ENCODE measurements at regions not wholly inside any gene's neighbourhood (a gene's known extent, or its start where the extent isn't known, plus 50 kb on each side); places are given as distances from the start of the nearest gene placed in this dataset.

GRCh38 chrX:35680940-35681346 is 117.2 kb upstream of the MAGEB16 start:
- no peaks in the 10 kb centered on the region for H3K27me3 Mint-ChIP-seq
- H3K36me3 Mint-ChIP-seq: no peaks in the 10 kb centered on the region
- no peak overlapping the region for H3K4me3 Mint-ChIP-seq
- peaks cover 5% of the 10 kb centered on the region for H3K9me3 Mint-ChIP-seq
- H3K4me1 Mint-ChIP-seq (ENCODE audit: unreplicated experiment): no peaks in the 10 kb centered on the region
- no peak overlapping the region for H3K27ac Mint-ChIP-seq
- no peak for TF ChIP-seq CTCF (conservative IDR thresholded peaks at IDR 0.05)
- DNase-seq (ENCODE audit: extremely low spot score, unreplicated experiment): no peak

- H3K36me3 Mint-ChIP-seq: no peaks in the 10 kb centered on the region
- no peak overlapping the region for H3K27ac Mint-ChIP-seq
- TF ChIP-seq CTCF (conservative IDR thresholded peaks at IDR 0.05): no peak
- peaks cover 7% of the 10 kb centered on the region for H3K9me3 Mint-ChIP-seq
- H3K4me3 Mint-ChIP-seq: no peak overlapping the region
- no peaks in the 10 kb centered on the region for H3K4me1 Mint-ChIP-seq (ENCODE audit: unreplicated experiment)
- H3K27me3 Mint-ChIP-seq: no peaks in the 10 kb centered on the region
- no peak for DNase-seq (ENCODE audit: extremely low spot score, unreplicated experiment)
Observed at GRCh38 chrX:35682476-35682875, 115.7 kb upstream of the MAGEB16 start.

- Mint-ChIP-seq H3K9me3 (no peaks in the 10 kb centered on the region), H3K4me1 (ENCODE audit: unreplicated experiment) (peaks cover 4% of the 10 kb centered on the region), H3K27me3 (no peaks in the 10 kb centered on the region), H3K27ac (no peak overlapping the region), H3K4me3 (no peak overlapping the region), H3K36me3 (no peaks in the 10 kb centered on the region)
- no peak for TF ChIP-seq CTCF (conservative IDR thresholded peaks at IDR 0.05)
- no peak for DNase-seq (ENCODE audit: extremely low spot score, unreplicated experiment)
Observed at GRCh38 chrX:35696760-35697234, 101.3 kb upstream of the MAGEB16 start.

GRCh38 chrX:35699642-35700041 is 98.5 kb upstream of the MAGEB16 start:
- Mint-ChIP-seq H3K27me3 (no peaks in the 10 kb centered on the region), H3K36me3 (no peaks in the 10 kb centered on the region), H3K27ac (peak overlapping the region; percentile 40), H3K9me3 (no peaks in the 10 kb centered on the region), H3K4me1 (ENCODE audit: unreplicated experiment) (no peaks in the 10 kb centered on the region), H3K4me3 (no peak overlapping the region)
- no peak for TF ChIP-seq CTCF (conservative IDR thresholded peaks at IDR 0.05)
- no peak for DNase-seq (ENCODE audit: extremely low spot score, unreplicated experiment)

- H3K4me3 Mint-ChIP-seq: no peak overlapping the region
- no peaks in the 10 kb centered on the region for H3K27me3 Mint-ChIP-seq
- no peaks in the 10 kb centered on the region for H3K4me1 Mint-ChIP-seq (ENCODE audit: unreplicated experiment)
Observed at GRCh38 chrX:35700121-35700520, 98.0 kb upstream of the MAGEB16 start.

More at GRCh38 chrX:35700121-35700520, 98.0 kb upstream of the MAGEB16 start:
- Mint-ChIP-seq H3K9me3 (no peaks in the 10 kb centered on the region), H3K36me3 (no peaks in the 10 kb centered on the region), H3K27ac (peak overlapping the region; percentile 40)
- DNase-seq (ENCODE audit: extremely low spot score, unreplicated experiment): no peak
- TF ChIP-seq CTCF (conservative IDR thresholded peaks at IDR 0.05): no peak
